ENCODE measurements at regions not wholly inside any gene's neighbourhood (a gene's known extent, or its start where the extent isn't known, plus 50 kb on each side); places are given as distances from the start of the nearest gene placed in this dataset.

GRCh38 chr20:48325656-48326433, 502.0 kb downstream of the PREX1 start:
- FAIRE-seq (no peak), DNase-seq (ENCODE audit: insufficient read length, low spot score) (no peak)
- TF ChIP-seq CTCF (IDR thresholded peaks at IDR 0.05; ENCODE audit: insufficient read depth, missing control alignments), result no peak

GRCh38 chr20:48324744-48325143, 503.1 kb downstream of the PREX1 start:
- no peak for TF ChIP-seq CTCF (IDR thresholded peaks at IDR 0.05; ENCODE audit: insufficient read depth, missing control alignments)
- FAIRE-seq, result no peak
- DNase-seq (ENCODE audit: insufficient read length, low spot score), result no peak

- FAIRE-seq (no peak), DNase-seq (ENCODE audit: insufficient read length, low spot score) (no peak)
- TF ChIP-seq CTCF (IDR thresholded peaks at IDR 0.05; ENCODE audit: insufficient read depth, missing control alignments), result no peak
These were observed 506.5 kb downstream of the PREX1 start for GRCh38 chr20:48321271-48321670.

- no peak for TF ChIP-seq CTCF (IDR thresholded peaks at IDR 0.05; ENCODE audit: insufficient read depth, missing control alignments)
- FAIRE-seq (no peak), DNase-seq (ENCODE audit: insufficient read length, low spot score) (no peak)
These were observed 507.7 kb downstream of the PREX1 start for GRCh38 chr20:48319943-48320584.

- DNase-seq (ENCODE audit: insufficient read length, low spot score), result no peak
- no peak for FAIRE-seq
- no peak for TF ChIP-seq CTCF (IDR thresholded peaks at IDR 0.05; ENCODE audit: insufficient read depth, missing control alignments)
These were observed 510.2 kb downstream of the PREX1 start for GRCh38 chr20:48317578-48317977.

- TF ChIP-seq CTCF (IDR thresholded peaks at IDR 0.05; ENCODE audit: insufficient read depth, missing control alignments), result no peak
- DNase-seq (ENCODE audit: insufficient read length, low spot score), result no peak
- FAIRE-seq, result no peak
These were observed 512.7 kb downstream of the PREX1 start for GRCh38 chr20:48314925-48315592.
